ENCODE measurements at regions not wholly inside any gene's neighbourhood (a gene's known extent, or its start where the extent isn't known, plus 50 kb on each side); places are given as distances from the start of the nearest gene placed in this dataset.
"Not testable (repeated sequence)": the region's sequence is repeated elsewhere in the genome, so short reads cannot be mapped to it uniquely, and the experiment has no call there.

DNA sequence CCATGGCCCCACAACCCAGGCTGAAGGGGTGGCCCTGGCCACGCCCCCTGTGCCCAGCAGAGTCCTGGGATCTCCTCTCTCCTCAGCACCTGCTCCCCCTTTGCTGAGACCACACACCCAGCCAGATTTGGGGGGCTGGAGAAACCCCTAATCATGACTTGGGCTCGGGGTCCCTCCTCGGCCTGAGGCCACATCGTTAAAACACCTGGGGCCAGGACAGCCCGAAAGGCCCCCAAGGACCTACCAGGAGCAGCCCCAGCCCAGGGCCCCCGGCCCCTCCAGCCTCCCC is 116.7 kb downstream of the FAM53A start:
- DNase-seq (peak in 2 of 3 donors; percentile 13 to 35), ATAC-seq (no peak)
- TF ChIP-seq POLR2A (IDR thresholded peaks at IDR 0.05), result no peak
- TF ChIP-seq, protein P1, sequence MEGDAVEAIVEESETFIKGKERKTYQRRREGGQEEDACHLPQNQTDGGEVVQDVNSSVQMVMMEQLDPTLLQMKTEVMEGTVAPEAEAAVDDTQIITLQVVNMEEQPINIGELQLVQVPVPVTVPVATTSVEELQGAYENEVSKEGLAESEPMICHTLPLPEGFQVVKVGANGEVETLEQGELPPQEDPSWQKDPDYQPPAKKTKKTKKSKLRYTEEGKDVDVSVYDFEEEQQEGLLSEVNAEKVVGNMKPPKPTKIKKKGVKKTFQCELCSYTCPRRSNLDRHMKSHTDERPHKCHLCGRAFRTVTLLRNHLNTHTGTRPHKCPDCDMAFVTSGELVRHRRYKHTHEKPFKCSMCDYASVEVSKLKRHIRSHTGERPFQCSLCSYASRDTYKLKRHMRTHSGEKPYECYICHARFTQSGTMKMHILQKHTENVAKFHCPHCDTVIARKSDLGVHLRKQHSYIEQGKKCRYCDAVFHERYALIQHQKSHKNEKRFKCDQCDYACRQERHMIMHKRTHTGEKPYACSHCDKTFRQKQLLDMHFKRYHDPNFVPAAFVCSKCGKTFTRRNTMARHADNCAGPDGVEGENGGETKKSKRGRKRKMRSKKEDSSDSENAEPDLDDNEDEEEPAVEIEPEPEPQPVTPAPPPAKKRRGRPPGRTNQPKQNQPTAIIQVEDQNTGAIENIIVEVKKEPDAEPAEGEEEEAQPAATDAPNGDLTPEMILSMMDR (IDR thresholded peaks at IDR 0.05), result no peak
- intact Hi-C loops (cut with DNase I), result no loop called here
- Histone ChIP-seq H3K27ac (no peak overlapping the region), H3K9me3 (no peaks in the 10 kb centered on the region), H3K27me3 (no peaks in the 10 kb centered on the region), H3K4me1 (no peaks in the 10 kb centered on the region), H3K36me3 (no peaks in the 10 kb centered on the region), H3K4me3 (no peak overlapping the region)
- WGBS (ENCODE audit: insufficient coverage, low coverage, low lambda C conversion rate, missing lambda C conversion rate), result no CpG with 5 or more reads among the region's 6 CpGs

DNA sequence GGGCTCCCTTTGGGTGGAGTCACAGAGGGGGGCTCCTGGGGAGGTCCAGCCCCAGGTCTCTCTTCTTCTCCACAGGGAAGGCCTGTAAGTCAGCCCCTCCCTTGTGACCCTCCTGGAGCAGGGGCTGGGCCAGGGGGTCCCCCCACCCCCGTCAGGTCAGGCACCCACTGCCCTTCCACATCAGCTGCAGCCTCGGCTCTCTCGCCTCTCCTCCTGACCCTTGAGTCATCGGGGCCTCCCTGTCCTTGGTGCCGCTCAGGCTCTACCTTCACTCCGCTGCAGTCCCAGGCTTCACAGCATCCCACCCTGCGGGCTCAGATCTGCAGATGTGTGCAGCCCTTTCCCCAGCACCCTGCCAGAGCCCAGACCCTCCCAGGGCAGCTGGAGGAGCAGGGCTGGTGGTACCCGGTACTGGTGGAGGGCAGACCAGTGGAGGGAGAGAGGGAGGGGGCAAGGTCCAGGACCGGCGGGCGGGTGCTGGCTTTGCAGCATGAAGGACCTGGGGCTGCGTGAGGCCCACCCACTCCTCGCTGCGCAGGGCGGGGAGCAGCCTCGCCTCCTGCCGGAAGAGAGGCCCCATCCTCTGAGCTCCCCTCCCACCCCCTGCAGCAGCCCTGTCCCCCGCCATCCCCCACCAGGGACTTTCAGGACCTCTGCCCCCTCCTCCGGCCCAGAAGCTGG is 117.1 kb downstream of the FAM53A start:
- no peak for ATAC-seq
- WGBS (ENCODE audit: insufficient coverage, low coverage, low lambda C conversion rate, missing lambda C conversion rate), result 37% methylated on average over 6 of the region's 19 CpGs

DNA sequence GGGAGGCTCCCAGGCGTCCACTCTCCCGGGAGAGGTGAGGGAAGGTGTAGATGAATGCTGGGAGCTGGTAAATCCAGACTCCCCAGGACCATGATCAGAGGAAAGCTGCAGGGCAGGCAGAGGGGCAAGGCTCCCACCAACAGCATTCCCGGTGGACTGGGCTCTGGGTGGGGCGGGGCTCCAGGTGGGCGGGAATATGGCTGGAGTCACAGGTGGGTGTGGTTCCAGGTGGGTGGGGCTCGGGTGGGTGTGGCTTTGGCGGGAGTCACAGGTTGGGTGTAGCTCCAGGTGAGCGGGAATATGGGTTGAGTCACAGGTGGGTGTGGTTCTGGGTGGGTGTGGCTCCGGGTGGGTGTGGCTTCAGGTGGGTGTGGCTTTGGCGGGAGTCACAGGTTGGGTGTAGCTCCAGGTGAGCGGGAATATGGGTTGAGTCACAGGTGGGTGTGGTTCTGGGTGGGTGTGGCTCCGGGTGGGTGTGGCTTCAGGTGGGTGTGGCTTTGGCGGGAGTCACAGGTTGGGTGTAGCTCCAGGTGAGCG is 117.7 kb downstream of the FAM53A start:
- H3K36me3 ChIP-seq; H3K27me3 ChIP-seq; H3K27ac ChIP-seq; H3K4me1 ChIP-seq; H3K9me3 ChIP-seq; H3K4me3 ChIP-seq; ATAC-seq; intact Hi-C loops (cut with DNase I): not testable (repeated sequence)
- DNase-seq, result peak in 2 of 3 donors; percentile 10 to 31
- 17% methylated on average over 7 of the region's 14 CpGs for WGBS (ENCODE audit: insufficient coverage, low coverage, low lambda C conversion rate, missing lambda C conversion rate)

More for the DNA sequence above, 117.1 kb downstream of the FAM53A start:
- no peaks in the 10 kb centered on the region for H3K4me1 ChIP-seq
- no peaks in the 10 kb centered on the region for H3K9me3 ChIP-seq
- no peak for TF ChIP-seq POLR2A (IDR thresholded peaks at IDR 0.05)
- TF ChIP-seq, protein P1 (IDR thresholded peaks at IDR 0.05), result no peak
- no peaks in the 10 kb centered on the region for H3K27me3 ChIP-seq
- intact Hi-C loops (cut with DNase I), result no loop called here
- no peaks in the 10 kb centered on the region for H3K36me3 ChIP-seq
- H3K4me3 ChIP-seq, result no peak overlapping the region
- peak in 2 of 3 donors; percentile 14 to 42 for DNase-seq
- no peak overlapping the region for H3K27ac ChIP-seq

DNA sequence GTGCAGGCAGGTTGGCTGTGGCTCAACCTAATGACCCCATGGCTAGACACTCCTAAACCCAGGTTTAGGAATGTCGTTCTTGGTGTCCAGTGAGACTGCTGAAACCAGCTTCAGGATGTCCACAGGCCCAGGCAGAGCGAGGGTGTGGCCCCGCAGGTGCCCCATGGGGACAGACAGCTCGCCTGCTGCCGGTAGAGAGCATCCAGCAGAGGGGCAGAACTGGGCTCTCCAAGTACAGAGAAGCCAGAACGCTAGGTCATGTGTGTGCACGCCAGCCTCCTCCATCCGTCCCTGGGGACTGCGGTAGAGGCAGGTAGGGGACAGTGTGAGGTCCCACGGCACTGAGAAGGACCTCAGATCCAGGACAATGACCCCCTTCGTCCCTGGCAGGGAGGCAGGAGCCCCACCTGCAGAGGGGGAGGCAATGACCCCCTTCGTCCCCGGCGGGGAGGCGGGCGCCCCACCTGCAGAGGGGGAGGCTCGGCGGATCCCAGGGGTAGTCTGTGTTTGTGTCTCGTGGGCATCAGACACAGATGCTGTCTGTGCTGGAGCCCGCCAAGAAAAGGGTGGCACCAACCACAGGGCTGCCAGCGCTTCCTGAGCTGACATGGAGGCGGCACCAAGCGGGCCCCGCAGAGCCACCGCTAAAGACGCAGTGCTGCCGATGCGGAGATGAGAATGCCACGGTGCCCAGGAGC is 118.4 kb downstream of the FAM53A start:
- Histone ChIP-seq H3K36me3 (no peaks in the 10 kb centered on the region), H3K4me3 (no peak overlapping the region), H3K9me3 (no peaks in the 10 kb centered on the region), H3K27me3 (no peaks in the 10 kb centered on the region), H3K27ac (no peak overlapping the region), H3K4me1 (no peaks in the 10 kb centered on the region)
- intact Hi-C loops (cut with DNase I), result no loop called here
- no peak for ATAC-seq
- no peak for TF ChIP-seq POLR2A (IDR thresholded peaks at IDR 0.05)
- TF ChIP-seq, protein P1 (IDR thresholded peaks at IDR 0.05), result no peak
- DNase-seq, result peak in 2 of 3 donors; percentile 8 to 41
- 33% methylated on average over 1 of the region's 29 CpGs for WGBS (ENCODE audit: insufficient coverage, low coverage, low lambda C conversion rate, missing lambda C conversion rate)

Data from right lobe of liver (tissue), 6 donors.